HG03439 (cell line): ENCODE measurements at regions not wholly inside any gene's neighbourhood (a gene's known extent, or its start where the extent isn't known, plus 50 kb on each side); places are given as distances from the start of the nearest gene placed in this dataset.

Experiments
- ATAC-seq: cut with Tn5 transposase; IDR thresholded peaks from one replicate; pipeline ENCODE4 v1.9.1; 2021; ENCODE audit warnings: mild to moderate bottlenecking, moderate library complexity; ENCODE audit not compliant: unreplicated experiment

GRCh38 chr4:165610679-165611437, 232.1 kb downstream of the CPE start:
- ATAC-seq = no peak

GRCh38 chr4:165612936-165613335, 234.1 kb downstream of the CPE start:
- ATAC-seq = peak; percentile 95

- no peak for ATAC-seq
Measured at GRCh38 chr4:165613581-165613980, 234.8 kb downstream of the CPE start.

DNA sequence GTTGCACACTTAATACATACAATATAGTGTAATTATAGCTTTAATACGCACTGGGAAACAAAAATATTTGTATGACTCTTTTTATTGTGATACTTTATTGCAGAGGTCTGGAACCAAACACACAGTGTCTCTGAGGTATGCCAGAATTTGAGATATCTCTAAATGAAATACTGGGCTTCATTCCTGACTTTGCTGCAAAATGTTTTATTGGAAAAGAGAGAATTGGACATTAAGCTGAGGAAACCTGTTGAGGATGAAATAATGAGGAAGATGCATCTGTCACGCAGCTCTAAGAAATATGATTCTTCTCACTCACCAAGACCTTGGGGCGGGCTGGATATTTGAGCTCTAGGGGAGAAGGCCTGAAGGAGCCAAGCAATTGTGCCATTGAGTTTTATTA, 242.1 kb downstream of the CPE start:
- no peak for ATAC-seq

DNA sequence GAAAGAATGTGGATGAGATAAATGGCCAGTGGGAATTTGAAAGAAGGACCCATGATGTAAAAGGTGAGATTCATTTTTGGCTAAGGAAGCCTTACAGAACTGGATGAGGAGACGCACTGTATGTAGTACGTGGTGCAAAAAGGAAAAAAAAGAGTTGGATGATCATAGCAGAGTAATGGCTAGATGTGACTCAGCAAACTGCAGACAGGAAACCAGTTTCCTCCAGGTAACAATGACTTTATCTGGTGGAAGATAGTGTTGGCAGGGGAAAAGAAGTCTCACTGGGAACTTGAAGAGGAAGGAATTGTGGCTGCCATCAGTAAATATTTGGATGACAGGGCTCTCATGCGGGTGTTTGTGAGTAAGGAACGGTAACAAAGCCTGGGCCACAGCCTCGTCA, 243.2 kb downstream of the CPE start:
- ATAC-seq = no peak

- ATAC-seq = no peak
Measured at GRCh38 chr4:165625281-165625680, 246.5 kb downstream of the CPE start.

DNA sequence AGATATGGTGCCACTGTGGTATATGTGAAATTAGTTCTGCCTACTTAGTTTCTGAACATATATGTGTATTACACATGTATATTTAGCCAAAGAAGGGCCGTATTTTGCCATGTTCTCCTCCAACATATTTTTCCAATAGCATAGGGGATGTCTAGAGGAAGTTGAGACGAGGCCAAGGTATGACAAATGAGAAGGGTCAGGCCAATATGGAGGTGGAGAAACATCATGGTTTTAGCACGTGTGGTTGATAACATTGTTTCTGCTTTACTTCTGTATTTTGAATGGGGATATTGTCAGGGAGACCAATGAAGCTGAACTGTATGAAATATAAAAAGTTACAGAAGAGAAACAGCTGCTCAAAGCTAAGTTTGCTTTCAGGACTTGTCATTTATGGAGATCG, 246.7 kb upstream of the TLL1 start:
- ATAC-seq = no peak

DNA sequence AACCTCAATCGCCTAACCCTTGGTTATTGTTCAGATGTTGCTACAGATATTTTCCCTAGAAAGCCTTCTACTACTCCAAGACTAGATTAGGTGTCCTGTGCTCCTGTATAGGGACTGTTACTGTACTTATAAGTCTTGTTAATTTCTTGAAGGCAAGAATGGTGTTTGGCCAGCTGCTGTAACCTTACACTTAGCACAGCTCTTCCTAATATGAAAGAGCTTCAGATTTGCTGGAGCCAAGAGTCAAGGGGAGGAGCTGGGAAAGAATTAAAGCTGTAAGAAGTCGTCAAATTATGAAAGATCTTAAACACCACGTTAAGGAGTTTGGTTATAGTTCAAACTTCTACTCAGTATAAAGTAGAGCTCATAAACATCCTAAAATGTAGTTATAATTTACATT, 245.9 kb upstream of the TLL1 start:
- no peak for ATAC-seq

- ATAC-seq = no peak
Measured at GRCh38 chr4:165627548-165627947, 245.5 kb upstream of the TLL1 start.

GRCh38 chr4:165628572-165628971, 244.5 kb upstream of the TLL1 start:
- ATAC-seq = no peak

GRCh38 chr4:165630671-165631070, 242.4 kb upstream of the TLL1 start:
- no peak for ATAC-seq

DNA sequence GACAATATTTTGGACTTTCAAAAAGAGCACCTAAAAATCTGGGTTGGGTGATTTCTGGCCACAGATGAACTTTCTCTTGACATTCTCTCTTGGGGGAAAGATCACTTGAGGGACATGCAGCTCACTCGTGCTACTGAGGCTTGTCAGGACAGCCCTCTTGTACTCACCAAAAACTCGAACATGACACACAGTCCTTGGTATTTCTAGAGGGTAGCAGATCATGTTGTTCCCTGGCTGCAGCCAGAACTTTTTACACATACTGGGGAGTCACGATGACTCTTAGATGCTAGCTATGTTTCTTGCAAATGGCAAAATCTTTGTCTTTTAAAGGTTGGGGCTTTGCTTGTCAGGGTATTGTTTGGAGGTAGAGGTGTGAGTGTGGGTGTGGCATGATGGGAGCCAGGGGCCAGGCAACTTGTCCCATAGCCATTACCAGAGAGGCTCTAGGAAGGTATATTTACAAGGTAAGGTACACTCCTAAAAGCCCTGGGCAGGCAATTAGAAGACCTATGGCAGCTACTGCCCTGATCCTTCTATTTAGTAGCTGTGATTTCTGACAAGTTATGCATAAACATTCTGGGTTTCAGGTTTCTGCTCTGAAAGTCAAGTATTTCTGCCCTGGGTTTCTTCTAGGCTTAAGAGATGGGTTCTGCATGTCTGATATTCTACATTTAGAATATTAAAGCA, 241.7 kb upstream of the TLL1 start:
- no peak for ATAC-seq

DNA sequence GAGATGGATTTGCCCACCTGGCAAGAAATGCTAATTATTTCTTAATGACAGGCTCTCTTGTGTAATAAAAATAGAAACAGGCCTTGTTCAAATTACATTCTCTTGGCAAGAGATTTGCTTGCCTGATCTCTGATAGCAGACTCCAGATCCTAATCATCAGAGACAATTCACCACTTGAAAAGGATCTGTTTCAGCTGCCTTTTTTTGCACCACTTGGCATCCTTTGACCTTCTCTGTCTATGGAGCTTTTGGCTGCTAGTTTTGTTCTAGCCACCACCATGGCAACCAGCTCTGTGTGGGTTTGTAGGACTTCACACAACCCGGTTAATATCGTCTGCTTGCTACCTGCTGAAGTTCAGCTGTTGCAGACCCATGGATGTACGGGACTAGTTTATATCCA, 241.1 kb upstream of the TLL1 start:
- no peak for ATAC-seq

DNA sequence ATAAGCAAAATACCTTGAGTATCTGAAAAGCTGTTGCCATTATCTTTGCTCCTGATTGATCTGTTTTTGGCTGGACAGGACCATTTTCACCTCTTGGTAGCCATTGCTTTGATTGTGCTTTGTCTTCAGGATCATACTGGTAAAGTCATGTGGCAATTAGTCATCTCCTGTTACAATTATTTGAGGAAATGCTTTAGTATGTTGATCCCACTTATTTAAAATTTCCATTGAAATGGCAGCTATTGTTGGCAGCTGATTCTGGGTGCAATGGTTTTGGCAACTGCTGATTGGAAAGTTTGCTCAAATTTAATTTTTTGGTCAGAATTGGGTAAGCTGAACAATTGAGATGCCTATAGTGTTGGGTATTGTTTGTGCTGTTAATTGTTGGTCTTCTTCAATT, 238.3 kb upstream of the TLL1 start:
- no peak for ATAC-seq

GRCh38 chr4:165635381-165635780, 237.7 kb upstream of the TLL1 start:
- ATAC-seq = no peak

GRCh38 chr4:165635951-165636350, 237.1 kb upstream of the TLL1 start:
- no peak for ATAC-seq

GRCh38 chr4:165651901-165652300, 221.1 kb upstream of the TLL1 start:
- ATAC-seq = no peak

DNA sequence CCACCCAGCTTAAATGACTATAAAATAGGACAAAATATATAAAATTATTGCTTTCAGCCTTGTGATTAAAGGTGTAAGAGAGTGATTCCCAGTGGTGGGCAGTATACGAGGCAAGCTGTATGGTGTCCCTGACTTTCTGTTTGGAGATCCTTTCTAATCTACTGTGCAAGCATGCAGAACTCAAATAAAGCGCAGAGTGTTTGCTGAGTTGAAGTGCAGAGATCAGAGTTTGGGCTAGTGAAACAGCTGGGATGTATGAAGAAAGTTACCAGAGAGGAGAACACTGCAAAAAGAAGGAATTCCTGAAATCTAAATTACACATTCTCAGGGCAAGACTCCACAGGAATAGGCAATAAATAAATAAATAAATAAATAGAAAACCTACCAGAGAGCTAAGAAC, 218.5 kb upstream of the TLL1 start:
- no peak for ATAC-seq

- no peak for ATAC-seq
Measured at GRCh38 chr4:165656399-165656798, 216.6 kb upstream of the TLL1 start.

DNA sequence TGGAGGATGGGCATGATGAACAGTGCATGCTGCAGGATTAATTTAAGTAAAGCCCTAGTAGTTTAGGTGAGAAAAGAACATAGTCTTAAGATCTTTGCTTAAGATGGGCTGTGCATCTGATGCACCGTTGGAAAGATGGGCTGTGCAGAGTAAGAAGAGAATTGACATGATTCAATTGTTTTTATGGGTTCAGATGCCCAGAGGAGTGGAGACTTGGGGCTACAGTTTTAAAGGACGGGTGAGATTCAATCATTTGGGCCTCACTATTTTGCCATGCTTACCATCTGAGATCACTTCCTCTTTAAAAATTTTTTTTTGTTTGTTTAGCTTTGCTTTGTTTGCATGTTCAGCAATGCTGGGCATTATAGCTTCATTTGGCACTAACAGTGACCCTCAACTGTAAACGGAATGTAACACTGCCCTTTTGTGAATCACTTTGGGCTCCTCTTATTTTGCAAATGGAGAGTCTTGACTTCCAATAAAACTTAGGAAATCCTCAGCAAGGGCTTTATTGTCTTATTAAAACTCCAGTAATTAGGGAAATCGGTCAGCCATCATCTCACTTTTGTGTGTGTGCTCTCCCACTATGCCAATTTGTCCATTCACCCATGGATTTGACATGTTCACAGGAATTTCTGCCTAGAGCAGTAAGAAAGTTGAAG, 216.1 kb upstream of the TLL1 start:
- ATAC-seq = no peak

GRCh38 chr4:165662341-165662740, 210.7 kb upstream of the TLL1 start:
- ATAC-seq = no peak

DNA sequence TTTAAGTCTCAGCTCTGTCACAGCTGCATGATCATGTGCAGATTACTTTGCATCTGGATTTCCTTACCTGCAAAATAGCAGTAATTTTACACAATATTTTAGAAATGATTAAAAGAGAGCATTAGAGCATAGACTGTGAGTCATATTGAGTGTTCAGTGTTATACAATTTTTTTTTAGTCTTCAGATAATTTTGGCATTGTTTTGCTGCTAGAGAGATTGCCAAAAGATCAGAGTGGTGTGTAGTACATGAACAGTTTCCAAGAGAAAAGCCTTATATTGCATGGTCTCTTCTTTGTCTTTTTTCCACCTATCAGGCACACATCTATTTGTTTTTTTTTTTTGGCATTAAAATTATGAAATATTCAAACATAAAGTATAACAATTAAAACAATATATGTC, 209.6 kb upstream of the TLL1 start:
- ATAC-seq = no peak
